Urinary bladder (tissue), 3 donors: ENCODE measurements at regions not wholly inside any gene's neighbourhood (a gene's known extent, or its start where the extent isn't known, plus 50 kb on each side); places are given as distances from the start of the nearest gene placed in this dataset.
"Not testable (repeated sequence)": the region's sequence is repeated elsewhere in the genome, so short reads cannot be mapped to it uniquely, and the experiment has no call there.

Source experiments
- DNase-seq: peaks from one replicate; pipeline ENCODE4 v3.0.0-alpha.2; 2015; ENCODE audit errors: extremely low spot score
- H3K27ac ChIP-seq: one replicate; pipeline ENCODE4 v1.5.1; 2013; ENCODE audit warnings: low read depth, mild to moderate bottlenecking, moderate library complexity
- H3K36me3 ChIP-seq: one replicate; pipeline ENCODE4 v1.6.1; 2013; ENCODE audit warnings: mild to moderate bottlenecking, moderate library complexity; ENCODE audit not compliant: insufficient read depth
- H3K4me1 ChIP-seq: one replicate; pipeline ENCODE4 v1.6.1; 2013; ENCODE audit warnings: mild to moderate bottlenecking, moderate library complexity; ENCODE audit not compliant: insufficient read depth
- H3K4me3 ChIP-seq: one replicate; pipeline ENCODE4 v1.5.1; 2013; ENCODE audit warnings: low read depth, low read length
- WGBS: extraction: QIAGEN DNeasy Blood & Tissue Kit; methylation state at CpG from one replicate; pipeline ENCODE4 v1.1.7; 2013; 5-methylcytosine and 5-hydroxymethylcytosine counted together
- donor health status: healthy with polysubstance abuse.
- donor health status: healthy.

DNA sequence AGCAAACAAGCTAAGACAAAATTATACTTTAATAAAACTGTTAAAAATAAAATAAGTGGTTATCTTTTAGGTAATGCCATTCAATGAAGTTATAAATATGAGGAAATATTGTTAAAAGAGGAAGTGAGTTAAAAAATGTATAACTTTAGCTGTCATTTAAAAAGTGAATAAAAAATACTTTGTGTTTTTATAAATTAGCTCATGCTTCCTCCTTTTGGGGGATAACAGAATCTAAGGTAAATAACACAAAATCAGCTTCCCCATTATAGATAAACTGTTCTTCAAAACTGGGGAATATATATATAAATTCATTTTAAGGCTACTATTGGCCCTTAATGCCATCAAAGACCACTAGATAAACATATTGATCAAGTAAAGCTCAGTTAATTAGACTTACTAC, 113.7 kb upstream of the AADACL2 start:
- no peak for DNase-seq
- Histone ChIP-seq H3K36me3 (no peaks in the 10 kb centered on the region), H3K4me3 (no peak overlapping the region), H3K4me1 (no peaks in the 10 kb centered on the region), H3K27ac (no peak overlapping the region)

DNA sequence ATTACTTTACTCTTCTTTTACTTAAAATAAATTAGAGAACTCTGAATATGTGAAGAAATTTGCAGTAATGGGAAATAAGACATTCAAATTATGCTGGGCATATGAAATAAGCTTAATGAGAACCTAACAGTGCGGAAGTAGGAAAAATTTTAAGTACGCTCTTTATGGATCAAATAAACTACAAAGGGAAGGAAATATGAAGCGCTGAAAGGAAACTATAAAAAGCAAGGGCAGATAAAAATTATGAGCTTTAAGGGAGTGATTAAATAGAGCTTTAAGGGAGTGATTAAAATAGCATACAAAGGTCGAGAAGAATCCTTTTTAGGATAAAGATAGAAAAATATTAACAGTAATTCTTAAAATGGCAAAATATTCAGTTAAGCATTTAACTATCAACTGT, 118.3 kb upstream of the AADACL2 start:
- H3K4me3 ChIP-seq: no peak overlapping the region
- H3K4me1 ChIP-seq: no peaks in the 10 kb centered on the region
- H3K27ac ChIP-seq: no peak overlapping the region
- no peaks in the 10 kb centered on the region for H3K36me3 ChIP-seq
- 48% methylated on average over 4 of the region's 4 CpGs for WGBS
- DNase-seq: no peak

DNA sequence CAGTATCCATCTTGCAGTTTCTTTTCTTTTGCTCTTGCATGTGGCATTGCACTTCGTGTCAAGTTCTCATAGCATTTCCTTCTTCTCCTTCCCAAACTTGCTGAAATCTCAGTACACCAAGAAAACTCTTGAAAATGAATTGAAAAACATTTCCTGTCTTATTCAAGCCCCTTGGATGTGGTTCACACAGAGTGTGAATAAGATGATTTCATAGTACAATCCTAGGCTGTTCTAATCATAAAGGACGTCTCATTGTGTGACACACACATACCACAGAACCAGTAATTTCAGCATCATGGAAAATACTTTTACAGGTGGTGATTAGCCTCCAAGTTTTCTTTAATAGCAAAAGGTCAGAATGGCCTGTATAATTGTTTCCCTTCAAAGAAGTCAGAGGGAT, 121.6 kb upstream of the AADACL2 start:
- no peak for DNase-seq
- H3K27ac ChIP-seq: no peak overlapping the region
- H3K4me3 ChIP-seq: no peak overlapping the region
- H3K36me3 ChIP-seq: no peaks in the 10 kb centered on the region
- H3K4me1 ChIP-seq: no peaks in the 10 kb centered on the region
- whole genome bisulfite sequencing: 68% methylated on average over 2 of the region's 2 CpGs

DNA sequence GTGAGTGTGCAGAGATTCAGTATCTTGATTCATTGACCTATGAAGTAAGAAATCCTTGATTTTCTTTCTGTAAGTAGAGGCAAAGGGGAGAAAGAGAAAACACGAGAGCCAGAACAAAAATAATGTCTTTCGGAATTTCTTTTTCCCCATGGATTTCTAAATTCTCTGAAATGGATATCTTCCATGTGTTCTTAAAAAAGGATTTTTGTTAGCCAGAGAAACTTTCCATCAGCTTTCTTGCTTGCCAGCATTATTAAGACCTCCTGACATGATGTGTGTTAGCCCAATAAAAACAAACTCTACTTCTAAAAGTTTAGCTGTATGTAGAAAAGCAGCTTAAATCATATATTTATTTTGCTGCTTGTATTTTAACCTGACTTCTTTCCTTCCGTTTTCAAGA, 122.3 kb upstream of the AADACL2 start:
- H3K27ac ChIP-seq: no peak overlapping the region
- 62% methylated on average over 3 of the region's 3 CpGs for WGBS
- no peak for DNase-seq
- no peak overlapping the region for H3K4me3 ChIP-seq
- H3K36me3 ChIP-seq: no peaks in the 10 kb centered on the region
- no peaks in the 10 kb centered on the region for H3K4me1 ChIP-seq

DNA sequence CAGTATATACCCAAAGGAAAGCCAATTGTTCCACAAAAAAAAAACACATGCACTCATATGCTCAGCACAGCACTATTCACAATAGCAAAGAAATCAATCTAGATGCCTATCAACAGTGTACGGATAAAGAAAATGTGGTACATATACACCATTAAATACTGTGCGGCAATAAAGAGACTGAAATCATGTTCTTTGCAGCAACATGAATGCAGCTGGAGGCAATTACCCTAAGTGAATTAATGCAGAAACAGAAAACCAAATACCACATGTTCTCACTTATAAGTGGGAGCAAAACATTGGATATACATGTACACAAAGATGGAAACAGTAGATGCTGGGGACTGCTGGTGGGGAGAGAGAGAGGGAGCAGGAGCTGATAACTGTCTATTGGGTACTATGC, 124.2 kb upstream of the AADACL2 start:
- Histone ChIP-seq H3K36me3 (no peaks in the 10 kb centered on the region), H3K4me3 (no peak overlapping the region), H3K4me1 (no peaks in the 10 kb centered on the region), H3K27ac (no peak overlapping the region)
- 99% methylated on average over 2 of the region's 2 CpGs for WGBS
- DNase-seq: no peak

DNA sequence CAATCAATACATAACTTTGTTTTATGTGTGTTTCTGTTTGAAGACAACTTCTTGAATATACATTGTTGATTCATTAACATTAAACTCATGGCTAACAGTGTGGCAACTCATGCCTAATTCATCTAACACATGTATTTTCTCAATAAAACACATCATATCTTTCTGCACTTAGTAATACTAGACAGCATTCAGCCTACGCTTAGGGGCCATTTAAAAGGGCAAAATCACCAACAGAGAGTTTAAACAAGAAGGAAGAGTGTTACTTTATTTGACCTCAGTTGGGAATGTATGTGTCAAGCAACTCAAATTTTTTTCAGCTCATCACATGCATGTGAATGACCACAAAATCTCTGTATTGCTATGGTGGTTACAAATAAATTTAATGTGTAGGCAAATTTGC, 128.8 kb upstream of the AADACL2 start:
- H3K27ac ChIP-seq: no peak overlapping the region
- no peak for DNase-seq
- WGBS: 99% methylated on average over 1 of the region's 1 CpG
- H3K36me3 ChIP-seq: no peaks in the 10 kb centered on the region
- H3K4me3 ChIP-seq: no peak overlapping the region
- no peaks in the 10 kb centered on the region for H3K4me1 ChIP-seq

DNA sequence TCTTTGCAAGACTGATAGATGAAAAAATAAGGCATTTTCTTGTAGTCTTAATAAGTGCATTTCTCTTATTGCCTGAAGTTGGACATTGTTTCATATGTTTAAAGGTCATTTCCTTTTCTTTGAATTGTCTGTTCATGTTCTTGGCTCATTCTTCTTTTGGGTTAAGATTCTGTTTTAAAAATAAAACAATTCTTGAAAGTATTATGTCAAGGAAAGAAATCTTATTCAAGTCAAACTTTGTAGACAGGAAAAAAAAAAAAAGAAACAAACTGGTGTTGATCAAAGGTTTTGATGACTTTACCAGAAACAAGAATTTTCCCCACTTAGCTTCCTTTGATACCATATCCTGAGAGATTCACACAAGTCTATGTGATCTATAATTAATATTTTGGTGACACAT, 132.9 kb upstream of the AADACL2 start:
- Histone ChIP-seq H3K4me1 (no peaks in the 10 kb centered on the region), H3K4me3 (no peak overlapping the region), H3K27ac (no peak overlapping the region), H3K36me3 (no peaks in the 10 kb centered on the region)
- DNase-seq: no peak

DNA sequence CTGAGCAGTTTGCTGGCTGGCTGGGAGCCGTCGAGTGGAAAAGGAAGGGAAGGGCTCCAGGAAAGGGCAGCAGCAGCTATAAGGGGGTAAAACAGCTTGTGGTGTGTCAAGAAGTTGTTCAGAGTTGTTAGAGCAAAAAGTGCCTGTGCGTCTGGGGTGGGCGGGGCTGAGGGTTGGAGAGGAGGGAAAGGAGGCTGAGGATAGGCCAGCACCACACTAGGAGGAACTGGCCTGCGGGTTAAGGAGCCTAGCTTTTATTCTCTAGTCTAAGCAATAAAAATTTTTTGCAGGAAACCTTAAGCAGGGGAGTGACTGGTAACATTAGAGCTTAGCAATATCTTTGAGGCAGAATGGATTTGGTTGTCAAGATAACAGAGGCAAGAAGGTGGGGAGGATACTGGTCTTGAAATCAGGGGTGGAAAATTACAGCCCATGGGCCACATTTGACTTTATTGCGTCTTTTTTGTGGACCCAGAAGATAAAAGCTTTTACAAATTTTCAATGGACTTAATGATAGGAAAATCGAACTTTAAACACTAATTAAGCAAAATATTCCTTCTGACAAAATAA, 134.5 kb upstream of the AADACL2 start:
- no peaks in the 10 kb centered on the region for H3K4me1 ChIP-seq
- WGBS: 80% methylated on average over 7 of the region's 7 CpGs
- DNase-seq: no peak
- no peak overlapping the region for H3K4me3 ChIP-seq
- no peak overlapping the region for H3K27ac ChIP-seq
- H3K36me3 ChIP-seq: no peaks in the 10 kb centered on the region

DNA sequence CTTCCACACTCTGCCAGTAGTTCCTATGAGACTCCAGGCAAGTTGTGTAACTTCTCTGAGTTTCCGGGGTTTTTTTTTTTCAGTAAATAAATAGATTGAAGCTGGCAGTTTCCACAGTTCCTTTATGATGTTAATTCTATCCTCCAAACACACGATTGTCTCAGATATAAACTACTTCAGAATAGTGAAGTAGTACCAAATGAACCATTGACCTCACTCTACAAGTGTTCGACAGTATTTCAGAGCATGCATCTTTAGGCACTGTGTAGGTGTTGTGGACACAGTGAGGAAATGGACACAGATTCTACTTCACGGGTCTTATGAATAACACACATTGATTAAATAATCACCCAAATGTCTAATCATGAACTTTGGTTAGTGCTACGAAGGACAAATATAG, 136.1 kb upstream of the IGSF10 start:
- Histone ChIP-seq H3K27ac (no peak overlapping the region), H3K4me3 (no peak overlapping the region), H3K36me3 (no peaks in the 10 kb centered on the region), H3K4me1 (no peaks in the 10 kb centered on the region)
- WGBS: 80% methylated on average over 5 of the region's 5 CpGs
- DNase-seq: no peak

DNA sequence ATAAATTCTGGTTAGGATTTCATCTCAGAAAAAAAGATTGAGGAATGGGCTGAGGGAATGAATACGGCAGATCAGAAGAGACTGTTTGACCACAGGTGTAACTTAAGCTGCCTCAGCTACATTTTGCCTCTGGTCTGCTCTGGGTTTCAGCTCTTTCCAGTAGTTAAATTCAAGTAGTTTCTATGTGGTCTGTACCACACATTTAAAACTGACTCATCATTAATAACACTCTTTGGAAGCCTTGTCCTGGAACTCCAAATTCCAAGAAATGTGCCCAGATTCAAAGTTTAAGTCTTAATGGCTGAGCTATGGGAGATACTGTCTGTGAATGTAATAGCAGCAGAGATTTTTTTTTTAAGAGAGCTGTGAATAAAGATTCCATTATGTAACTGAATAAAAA, 133.1 kb upstream of the IGSF10 start:
- WGBS: 94% methylated on average over 1 of the region's 1 CpG
- no peaks in the 10 kb centered on the region for H3K36me3 ChIP-seq
- H3K27ac ChIP-seq: no peak overlapping the region
- H3K4me3 ChIP-seq: no peak overlapping the region
- no peak for DNase-seq
- H3K4me1 ChIP-seq: no peaks in the 10 kb centered on the region

DNA sequence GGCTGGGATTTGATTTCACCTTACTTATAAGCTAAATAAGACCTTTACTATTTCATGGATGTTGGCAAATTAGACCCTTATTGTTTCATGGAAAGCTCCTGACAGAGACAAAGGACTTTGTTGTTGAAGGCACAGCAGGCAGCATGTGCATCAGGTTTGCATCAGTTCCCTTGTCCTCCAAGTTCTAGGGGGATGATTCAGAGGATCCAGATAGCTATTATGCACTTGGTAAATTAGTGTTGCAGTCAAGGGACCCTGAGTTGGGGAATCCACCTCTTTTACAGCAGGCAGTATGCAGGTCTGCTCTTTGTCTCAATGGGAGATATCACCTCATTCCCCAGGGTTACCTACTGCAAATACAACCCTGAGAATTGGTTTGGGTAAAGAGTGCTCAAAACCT, 131.4 kb upstream of the IGSF10 start:
- H3K36me3 ChIP-seq: no peaks in the 10 kb centered on the region
- H3K4me3 ChIP-seq: no peak overlapping the region
- DNase-seq: no peak
- H3K4me1 ChIP-seq: no peaks in the 10 kb centered on the region
- H3K27ac ChIP-seq: no peak overlapping the region

DNA sequence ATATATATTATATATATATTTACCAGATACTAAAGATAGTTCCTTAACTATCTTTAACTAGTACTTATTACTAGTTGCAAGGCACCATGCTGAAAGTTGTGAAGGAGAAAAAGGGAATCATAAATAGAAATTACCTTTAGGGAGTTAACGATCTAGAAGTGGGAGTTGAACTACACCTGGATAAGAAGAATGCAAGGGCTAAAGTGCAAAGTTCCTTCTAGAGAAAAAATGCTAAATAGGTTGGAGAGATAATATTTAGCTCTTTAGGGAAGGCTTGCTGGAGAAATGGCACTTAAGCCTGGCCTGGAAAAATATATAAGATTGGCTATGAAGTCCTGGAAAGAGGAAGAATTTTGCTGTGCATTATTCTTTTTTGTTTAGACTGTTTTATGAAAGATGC, 130.6 kb upstream of the IGSF10 start:
- H3K27ac ChIP-seq: no peak overlapping the region
- 85% methylated on average over 1 of the region's 1 CpG for WGBS
- no peaks in the 10 kb centered on the region for H3K4me1 ChIP-seq
- H3K4me3 ChIP-seq: no peak overlapping the region
- DNase-seq: no peak
- H3K36me3 ChIP-seq: no peaks in the 10 kb centered on the region

DNA sequence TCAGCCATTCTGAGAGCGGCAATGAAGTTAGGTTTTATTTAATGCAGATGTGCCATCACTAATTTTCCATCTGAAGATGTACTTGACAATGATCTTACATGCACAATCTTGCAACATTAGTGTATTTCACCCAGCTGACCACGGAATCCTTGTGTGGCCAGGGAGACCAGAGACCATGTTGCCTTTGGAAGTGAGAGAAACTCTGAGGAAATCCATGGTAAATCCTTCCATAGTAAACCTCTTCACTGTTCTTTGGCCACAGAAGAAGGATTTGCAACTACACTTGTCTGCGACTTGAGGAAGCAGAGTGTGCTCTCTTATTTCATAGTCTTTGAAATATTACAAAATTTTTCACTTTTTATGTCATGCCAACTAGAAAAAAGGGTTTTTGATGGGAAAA, 128.4 kb upstream of the IGSF10 start:
- 86% methylated on average over 3 of the region's 3 CpGs for WGBS
- H3K4me3 ChIP-seq: no peak overlapping the region
- no peaks in the 10 kb centered on the region for H3K4me1 ChIP-seq
- no peak overlapping the region for H3K27ac ChIP-seq
- no peaks in the 10 kb centered on the region for H3K36me3 ChIP-seq
- no peak for DNase-seq

DNA sequence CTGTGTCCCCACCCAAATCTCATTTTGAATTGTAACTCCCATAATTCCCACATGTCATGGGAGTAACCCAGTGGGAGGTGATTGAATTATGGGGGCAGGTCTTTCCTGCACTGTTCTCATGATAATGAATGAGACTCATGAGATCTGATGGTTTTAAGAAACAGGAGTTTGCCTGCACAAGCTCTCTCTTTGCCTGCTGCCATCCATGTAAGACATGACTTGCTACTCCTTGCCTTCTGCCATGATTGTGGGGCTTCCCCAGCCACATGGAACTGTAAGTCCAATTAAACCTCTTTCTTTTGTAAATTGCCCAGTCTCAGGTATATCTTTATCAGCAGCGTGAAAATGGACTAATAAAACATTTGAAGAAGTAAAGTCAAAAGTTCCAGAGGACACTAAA, 126.8 kb upstream of the IGSF10 start:
- 97% methylated on average over 1 of the region's 1 CpG for WGBS
- not testable (repeated sequence) for H3K4me3 ChIP-seq, H3K4me1 ChIP-seq, DNase-seq, H3K27ac ChIP-seq, H3K36me3 ChIP-seq

DNA sequence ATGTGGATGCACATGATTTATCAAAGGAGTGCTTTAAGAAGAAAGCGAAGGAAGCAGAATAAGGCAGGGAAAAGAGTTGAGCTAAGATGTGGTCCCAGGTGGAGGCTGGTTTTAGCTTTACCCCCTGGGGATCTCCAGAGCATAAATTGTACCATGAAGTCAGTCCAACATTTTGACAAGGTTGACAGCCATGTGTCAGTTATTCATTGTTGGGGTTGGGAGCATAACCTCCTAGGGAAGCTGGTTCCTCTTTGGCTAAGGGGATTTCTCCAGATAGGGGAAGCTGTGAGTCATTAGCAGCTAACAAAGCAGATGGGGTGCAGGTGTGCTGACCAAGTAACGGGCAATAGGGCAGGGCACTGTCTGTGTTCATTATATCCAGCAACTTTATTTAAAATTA, 123.7 kb upstream of the IGSF10 start:
- Histone ChIP-seq H3K27ac (no peak overlapping the region), H3K4me3 (no peak overlapping the region), H3K36me3 (no peaks in the 10 kb centered on the region), H3K4me1 (no peaks in the 10 kb centered on the region)
- no peak for DNase-seq
- WGBS: 82% methylated on average over 2 of the region's 2 CpGs
